Activated CD4-positive, alpha-beta T cell treated with anti-CD3 and anti-CD28 coated beads, Interleukin-2, Interleukin-4, amounts not matched to agents 100 ng/mL and 50 ng/mL, durations not matched to agents 16 hours and 8 hours (primary cell): ENCODE measurements at regions not wholly inside any gene's neighbourhood (a gene's known extent, or its start where the extent isn't known, plus 50 kb on each side); places are given as distances from the start of the nearest gene placed in this dataset.
"Not testable (repeated sequence)": the region's sequence is repeated elsewhere in the genome, so short reads cannot be mapped to it uniquely, and the experiment has no call there.

Experiments
- DNase-seq: peaks from one replicate; pipeline ENCODE4 v3.0.0-alpha.2; 2020; ENCODE audit warnings: low spot score

DNA sequence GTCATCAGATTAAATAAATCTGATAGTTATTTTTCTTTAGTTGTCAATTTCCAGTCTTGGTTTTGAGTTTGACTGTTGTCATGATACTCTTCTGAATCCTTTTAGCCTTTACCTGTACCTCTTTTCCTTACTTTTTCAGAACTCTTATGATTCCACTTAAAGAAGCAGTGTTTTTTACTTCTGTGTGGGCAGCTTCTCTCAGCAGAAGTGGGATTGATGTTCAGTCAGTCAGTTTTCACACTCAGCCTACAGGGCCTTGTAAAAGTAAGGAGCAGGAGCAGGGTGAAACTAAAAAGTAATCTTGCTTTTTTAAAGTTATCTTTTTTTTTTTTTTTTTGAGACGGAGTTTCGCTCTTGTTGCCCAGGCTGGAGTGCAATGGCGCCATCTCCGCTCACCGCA is 75.1 kb downstream of the HAUS1 start:
- DNase-seq, result no peak

DNA sequence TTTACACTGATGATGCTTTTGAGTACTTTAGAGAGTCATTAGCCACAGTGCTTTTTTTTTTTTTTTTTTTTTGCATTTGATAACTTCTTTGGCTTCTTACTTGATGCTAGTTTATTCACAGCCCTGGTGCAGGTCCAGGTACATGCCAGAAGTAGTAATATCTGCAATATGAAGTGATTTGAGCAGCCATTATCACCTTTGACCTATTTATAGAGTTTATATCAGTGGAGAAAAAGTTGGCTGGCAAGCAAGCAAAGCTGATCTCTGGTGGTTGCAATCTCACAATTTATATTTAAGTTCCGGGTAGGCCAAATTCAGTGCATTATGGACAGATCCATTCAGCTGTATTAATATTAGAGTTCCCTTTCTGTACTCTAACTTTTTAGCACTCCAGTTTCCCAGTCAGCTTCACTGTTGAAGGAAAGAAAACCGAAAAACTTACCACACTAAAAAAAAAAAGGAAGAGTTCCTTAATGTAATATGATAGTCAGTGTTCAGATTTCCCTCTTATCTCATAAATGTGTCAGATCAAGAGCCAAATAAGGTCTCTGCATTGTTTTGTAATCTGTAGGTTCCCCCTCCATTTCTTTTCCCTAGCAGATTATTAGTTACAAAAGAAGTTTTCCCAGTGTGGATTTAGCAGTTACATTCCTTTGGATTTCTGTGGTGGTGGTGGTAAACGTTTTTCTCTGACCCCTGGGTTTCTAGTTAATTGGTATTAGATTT is 78.6 kb downstream of the HAUS1 start:
- no peak for DNase-seq

DNA sequence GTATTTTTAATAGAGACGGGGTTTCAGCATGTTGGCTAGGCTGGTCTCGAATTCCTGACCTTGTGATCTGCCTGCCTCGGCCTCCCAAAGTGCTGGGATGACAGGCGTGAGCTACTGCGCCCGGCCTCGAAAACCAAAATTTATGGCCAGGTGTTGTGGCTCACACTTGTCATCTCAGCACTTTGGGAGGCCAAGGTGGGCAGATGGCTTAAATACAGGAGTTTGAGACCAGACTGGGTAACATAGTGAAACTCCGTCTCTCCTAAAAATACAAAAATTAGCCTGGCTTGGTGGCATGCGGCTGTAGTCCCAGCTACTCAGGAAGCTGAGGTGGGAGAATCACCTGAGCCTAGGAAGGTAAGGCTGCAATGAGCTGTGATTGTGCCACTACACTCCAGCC is 80.1 kb downstream of the HAUS1 start:
- DNase-seq, result not testable (repeated sequence)

DNA sequence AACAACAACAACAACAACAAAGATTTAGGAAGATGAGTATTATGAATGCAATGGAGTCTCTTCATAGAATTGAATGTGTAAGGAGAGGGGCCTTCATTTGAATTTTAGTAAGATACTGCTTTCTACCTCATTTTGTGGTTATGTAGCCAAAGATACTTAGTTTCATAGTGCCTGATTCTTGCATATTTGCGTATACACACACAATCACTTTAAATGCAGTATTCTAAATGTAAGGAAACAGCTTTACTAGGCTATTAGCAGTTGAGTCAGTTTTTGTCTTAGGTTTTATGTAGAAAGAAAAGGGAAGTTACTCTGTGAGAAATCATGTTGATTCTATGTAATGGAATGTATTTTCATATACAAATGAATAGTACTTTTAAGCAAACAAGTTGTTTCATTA is 80.5 kb downstream of the HAUS1 start:
- DNase-seq, result no peak

DNA sequence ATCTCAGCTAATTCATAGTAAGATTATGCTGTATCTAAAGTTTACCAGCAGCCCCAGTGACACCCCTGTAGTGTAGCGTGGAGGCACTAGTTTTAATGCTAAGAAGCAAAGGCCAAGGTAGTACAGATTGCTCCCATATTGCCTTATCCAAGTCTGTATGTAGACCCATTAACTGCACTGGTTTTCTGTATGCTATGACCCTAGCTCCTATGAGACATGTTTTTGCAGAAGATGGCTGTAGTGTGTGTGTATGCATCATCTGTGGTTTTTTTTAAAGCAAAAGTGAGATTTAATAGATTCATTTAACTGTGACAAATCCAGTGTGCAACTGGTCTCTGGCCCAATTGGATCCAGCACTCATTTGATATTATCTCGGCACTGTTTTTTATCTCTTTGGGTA is 86.5 kb downstream of the HAUS1 start:
- DNase-seq, result no peak

DNA sequence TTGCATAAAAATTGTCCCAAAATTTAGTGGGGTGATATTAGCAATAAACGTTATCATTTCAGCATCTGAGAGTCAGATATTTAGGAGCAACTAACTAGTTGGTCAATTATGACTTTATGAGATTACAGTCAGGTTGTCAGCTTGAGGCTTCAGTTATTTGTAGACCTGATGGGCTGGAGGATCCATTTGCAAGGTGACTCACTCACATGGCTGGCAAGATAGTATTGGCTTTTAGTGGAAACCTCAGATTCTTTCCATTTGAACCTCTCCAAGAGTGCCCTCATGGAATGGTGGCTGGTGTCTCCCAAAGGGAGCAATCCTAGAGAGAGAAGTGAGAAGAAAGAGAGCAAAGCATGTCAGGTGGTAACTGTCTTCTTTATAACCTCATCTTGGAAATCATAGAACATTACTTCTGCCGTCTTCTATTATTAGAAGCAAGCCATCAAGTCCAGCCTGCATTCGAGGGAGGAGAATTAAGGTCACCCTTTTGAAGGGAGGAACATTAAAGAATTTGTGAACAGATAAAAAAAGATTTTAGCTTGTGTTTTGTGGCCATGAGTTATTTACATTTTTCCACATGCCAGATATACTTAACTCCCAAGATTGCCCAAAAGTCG is 92.5 kb downstream of the HAUS1 start:
- no peak for DNase-seq

DNA sequence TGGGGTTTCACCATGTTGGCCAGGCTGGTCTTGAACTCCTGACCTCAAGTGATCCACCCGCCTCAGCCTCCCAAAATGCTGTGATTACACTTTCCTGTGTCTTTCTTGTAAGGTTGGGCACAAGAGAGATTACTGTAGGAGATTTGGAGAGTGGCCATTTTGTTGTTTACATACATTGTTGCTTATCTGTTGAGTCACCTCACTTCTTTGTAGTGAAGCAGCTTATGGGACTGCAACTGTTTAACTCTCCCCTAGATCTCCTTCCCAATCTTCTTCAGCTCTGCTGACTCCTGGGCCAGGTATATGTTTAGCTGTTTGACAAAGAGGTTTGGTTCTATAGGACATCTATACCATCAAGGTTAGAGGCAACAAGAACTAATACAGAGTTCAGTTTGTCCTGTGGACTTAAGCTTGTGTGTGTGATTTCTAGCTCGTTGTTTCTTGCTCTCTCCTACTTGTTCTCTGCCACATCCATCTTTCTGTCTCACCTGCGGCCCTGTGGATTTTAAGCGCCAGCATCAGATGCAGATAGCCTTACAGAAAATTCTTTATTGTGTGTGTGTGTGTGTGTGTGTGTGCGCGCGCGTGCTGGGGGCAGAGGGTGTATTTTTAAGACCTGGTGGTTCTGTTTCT is 95.4 kb downstream of the HAUS1 start:
- DNase-seq, result no peak

DNA sequence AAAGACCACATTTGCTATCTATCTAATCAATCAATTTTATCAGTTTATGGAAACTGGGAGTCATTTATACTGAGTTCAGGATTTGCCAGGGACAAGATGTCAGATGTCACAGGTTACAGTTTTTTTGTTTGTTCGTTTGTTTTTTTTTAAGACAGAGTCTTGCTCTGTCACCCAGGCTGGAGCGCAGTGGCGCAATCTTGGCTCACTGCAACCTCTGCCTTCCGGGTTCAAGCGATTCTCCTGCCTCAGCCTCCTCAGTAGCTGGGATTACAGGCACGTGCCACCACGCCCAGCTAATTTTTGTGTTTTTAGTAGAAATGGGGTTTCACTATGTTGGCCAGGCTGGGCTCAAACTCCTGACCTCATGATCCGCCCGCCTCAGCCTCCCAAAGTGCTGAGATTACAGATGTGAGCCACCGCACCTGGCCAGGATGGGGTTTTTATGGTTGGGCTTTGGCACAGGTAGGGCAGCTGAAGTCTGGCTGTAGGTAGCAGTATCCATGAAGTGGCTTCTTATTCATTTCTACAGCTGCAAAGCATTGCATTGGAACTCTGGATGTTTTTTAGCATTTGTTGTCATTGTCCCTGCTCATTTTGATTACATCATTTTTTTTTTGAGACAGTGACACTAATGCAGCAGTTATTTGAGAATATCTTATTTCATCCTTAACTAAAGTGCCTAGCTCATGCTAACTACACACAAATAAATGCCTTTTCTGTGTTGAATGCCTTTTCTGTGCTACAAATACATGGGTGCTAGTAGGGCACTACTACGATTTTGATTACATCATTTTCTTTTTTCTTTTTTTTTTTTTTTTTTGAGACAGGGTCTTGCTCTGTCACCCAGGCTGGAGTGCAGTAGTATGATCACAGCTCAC is 96.2 kb downstream of the HAUS1 start:
- not testable (repeated sequence) for DNase-seq

DNA sequence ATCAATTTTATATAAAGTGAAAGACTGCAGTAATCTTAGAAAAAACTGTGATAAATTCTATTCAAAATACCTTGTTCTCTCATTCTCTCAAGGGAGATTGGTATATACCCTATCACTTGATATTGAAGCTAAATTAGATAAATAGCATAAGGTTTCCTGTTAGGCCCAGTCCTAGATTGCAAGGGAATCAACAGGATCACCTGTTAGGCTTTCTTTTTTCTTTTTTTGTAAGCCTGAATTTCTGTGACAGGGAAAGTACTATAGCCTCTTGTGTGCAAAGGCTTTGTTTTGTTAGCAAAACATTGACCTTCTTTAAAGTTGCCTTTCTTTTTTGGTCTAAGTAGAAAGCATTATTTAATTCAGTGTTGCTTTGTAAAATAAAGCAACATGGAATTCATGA is 100.0 kb downstream of the HAUS1 start:
- DNase-seq, result no peak

DNA sequence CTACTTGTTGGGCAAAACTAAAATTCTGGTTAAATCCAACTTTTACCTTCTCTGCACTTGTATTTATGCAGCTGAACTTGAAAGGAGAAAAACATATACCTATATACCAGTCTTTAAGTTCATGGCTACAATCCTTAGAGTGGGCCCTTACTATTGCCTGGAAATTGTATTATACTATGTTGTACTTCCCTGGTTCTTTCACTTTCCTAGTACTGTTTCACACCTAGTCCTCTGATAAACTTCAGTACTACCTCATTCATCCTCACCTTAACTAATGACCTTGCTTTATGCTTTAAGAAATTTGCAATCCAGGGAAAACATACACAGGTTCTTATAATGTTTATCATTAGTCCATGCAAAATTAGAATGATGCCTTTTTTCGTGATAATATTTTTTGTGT is 103.8 kb downstream of the HAUS1 start:
- DNase-seq, result no peak

DNA sequence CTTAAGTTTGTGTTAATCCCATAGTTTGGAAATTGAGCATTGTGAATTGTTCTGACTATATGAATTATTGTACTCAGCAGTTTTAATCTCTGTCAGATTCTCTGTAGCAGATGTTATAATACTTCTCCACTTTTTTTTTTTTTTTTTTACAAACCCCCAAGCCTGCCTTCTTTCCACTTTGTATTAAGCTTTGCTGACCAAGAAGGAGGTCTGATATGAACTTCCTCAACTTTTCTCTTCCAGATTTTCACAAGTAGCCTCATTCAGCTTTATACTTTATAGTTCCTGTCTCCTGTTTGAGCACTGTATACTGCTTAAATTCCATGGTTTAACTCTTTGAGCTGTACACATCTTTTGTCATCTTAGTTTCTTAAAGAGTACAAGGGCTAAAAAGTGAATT is 105.0 kb downstream of the HAUS1 start:
- DNase-seq, result no peak

DNA sequence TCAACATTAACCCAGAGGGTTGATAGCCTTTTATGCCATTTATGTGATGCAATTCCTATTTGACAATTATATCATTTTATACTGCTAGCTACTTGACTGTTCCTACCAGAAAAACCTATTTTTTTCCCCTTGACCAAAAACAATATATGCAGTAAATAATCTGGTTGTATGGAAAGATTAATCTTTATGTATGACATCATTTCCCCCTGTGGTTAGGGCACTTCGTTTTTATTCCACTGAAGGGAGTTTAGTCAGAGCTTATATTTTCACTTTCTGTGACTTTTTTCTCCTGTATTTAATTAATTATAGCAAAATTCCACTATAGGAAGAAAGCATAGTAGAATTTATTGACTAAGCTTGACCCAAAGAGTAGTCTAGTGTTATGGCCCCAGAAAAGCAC is 107.6 kb downstream of the HAUS1 start:
- peak; percentile 61 for DNase-seq

DNA sequence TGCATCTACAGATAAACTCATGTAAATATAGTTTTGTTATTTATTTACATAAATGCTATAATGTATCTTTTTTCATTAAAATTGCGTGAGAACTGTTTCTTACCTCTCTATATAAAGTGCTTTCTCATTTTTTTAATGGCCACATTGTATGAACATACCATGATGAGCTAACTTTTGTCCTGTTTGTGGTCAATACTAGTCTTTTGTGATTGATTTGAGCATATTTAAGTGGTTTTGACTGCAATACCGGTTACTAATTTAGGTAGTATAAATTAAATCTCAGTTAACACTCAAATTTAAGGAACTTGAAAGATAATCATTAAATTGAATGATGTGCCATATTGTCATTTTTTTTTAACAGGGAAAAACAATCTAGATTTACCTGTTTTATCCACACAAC is 108.2 kb downstream of the HAUS1 start:
- DNase-seq, result peak; percentile 50

DNA sequence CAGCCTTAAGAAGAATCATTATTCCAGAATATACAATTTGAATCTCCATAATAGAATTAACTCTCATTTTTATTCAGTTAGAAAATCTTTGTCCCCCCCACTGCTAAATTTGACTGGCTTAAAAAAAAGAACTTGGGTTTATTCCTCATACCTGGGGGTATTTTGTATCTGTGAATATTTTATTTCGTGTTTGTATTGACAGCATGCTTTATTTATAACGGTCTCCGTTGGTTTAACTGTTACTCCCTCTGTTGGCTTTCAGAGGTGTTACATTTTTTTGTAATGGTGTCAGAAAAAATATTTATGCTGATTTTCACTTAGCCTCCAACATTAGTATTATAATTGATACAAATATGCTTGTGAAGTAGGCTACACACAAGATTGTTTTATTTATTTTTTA is 109.1 kb downstream of the HAUS1 start:
- no peak for DNase-seq

DNA sequence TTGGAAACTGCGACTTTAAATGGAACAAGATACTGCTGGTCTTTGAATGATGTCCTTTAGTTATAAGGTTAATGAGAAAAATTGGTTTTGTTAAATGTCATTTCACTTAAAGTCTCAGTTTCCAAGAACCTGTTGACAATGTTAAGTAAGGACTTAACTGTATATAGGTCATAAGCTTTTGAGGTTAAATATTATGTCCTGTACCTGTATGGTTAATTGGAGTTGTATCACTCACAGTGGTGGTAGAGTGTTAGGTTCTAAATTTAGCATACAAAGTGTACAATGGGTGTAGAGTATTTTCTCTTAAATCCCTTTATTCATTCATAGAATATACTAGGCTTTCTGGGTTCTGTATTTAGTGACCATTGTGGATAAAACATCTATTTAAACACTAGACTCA is 110.2 kb downstream of the HAUS1 start:
- DNase-seq, result no peak

DNA sequence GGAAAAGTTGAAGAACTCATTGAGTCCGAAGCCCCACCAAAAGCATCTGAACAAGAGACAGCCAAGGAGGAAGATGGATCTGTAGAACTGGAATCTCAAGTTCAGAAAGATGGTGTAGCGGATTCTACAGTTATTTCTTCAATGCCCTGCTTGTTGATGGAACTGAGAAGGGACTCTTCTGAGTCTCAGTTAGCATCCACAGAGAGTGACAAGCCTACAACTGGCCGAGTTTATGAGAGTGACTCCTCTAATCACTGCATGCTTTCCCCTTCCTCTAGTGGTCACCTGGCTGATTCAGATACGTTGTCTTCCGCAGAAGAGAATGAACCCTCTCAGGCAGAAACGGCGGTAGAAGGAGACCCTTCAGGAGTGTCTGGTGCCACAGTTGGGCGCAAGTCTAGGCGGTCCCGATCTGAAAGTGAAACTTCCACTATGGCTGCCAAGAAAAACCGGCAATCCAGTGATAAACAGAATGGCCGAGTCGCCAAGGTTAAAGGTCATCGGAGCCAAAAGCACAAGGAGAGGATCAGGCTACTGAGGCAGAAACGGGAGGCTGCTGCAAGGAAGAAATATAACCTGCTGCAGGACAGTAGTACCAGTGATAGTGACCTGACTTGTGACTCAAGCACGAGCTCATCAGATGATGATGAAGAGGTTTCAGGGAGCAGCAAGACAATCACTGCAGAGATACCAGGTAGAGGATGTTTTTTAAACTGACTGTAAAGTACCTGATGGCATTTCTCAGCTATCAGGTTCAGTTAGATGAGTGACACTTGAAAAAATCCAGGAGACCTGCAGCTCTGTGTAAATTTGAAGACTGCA is 111.9 kb downstream of the HAUS1 start:
- DNase-seq, result no peak

DNA sequence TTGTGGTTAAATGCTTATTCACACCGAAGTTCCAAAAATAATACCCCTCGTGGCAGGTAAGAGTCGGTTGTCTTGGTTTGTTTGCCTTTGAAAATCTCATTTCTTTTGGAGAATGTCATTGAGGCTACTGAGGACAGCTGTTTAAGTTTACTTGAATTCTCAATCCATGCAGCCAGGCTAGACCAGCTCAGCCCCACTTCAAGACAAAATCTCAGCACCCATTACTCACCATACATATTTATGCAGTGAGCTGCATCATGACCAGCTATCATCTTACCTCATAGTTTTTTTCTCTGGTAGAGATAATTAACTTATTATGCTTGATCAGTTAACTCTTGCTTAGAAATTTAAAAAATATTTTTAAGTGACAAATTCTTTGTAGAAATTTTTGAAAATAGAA is 115.9 kb downstream of the HAUS1 start:
- DNase-seq, result no peak

DNA sequence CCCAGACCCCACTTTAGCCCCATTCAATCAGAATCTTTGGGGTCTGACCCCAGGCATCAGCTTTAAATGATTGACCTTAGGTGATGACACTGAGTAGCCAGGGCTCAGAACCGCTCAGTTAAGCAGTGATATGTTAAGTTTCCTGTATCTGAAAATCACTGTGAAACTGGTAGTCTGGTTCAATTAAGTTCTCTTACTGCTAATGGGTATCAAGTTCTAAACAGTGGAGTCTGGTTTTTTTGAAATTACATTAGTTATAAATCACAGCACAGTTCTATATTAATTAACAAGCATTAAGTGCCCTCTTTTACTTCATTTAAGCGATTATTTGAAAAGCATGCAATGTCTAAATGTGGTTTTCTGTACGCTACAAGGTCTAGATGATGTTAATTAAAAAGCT is 117.9 kb downstream of the HAUS1 start:
- DNase-seq, result no peak

DNA sequence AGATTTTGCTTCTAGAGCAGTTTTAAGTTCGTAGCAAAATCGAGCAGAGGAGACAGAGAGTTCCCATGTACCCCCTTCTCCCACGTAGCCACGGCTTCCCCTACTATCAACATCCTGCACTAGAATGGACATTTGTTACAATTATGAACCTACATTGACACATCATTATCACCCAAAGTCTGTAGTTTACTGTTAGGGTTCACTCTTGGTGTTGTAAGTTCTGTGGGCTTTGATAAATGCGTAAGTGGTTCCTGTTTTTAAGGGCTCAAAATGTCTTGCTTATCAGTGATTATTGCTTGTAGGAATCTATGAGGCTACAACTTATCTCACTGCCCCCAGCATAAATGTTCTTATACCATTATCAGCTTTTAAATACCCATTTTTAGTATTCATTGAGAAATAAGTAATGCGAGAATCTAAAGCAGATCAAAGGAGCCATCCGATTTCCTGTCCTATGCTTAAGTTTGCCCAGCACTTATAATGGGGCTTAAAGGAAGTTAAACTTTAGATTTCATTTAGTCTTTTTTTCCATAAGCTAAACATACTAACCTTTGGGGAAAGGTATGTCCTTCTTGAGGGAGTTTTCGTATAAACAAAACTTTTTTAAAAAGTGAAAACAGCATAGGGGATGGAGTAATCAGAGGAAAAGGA is 118.7 kb downstream of the HAUS1 start:
- DNase-seq, result no peak

DNA sequence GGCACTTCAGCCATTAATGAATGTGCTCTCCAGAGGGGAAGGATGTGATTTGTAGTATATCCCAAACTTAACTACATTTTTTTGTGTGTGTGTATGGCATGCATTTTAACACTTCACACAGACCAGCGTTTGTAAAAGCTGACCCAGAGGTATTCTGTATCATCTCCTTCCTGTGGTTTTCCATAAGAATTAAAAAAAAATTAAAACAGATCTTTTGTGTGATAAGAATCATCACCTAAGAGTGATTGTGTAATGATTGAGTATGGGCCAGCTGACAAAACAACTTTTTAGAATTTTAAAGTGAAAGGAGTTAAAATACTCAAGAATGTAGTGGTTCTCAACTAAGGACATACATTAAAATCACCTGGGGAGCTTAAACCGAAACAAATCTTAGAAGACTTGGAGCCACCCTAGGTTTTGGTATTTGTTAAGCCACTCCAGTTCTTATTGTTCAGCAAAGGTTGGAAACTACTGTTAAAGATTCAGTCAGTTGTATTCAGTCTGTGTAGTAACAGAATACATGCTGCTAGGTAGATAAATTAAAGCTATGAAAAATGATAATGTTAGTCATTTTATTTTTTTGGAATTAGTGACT is 120.1 kb downstream of the HAUS1 start:
- DNase-seq, result no peak

DNA sequence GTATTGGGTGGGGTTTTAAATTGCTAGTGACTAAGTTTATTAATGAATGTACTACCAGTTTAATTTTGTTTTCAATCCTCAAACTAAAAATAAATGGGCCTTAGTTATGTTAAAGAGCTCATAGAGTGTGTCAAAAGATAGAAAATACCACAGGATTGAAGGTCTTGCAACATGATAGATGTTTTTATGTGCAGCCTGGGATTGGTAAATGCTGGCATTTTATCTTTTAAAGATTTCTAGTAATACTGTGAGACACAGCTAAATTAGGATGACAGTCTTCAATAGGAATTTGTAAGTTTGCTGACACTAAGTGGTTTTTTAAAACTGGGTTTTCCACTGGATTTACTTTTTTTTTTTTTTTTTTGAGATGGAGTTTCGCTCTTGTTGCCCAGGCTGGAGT is 122.3 kb downstream of the HAUS1 start:
- no peak for DNase-seq
